SK-N-SH (cell line): ENCODE measurements at regions not wholly inside any gene's neighbourhood (a gene's known extent, or its start where the extent isn't known, plus 50 kb on each side); places are given as distances from the start of the nearest gene placed in this dataset.

ENCODE experiments used
- CTCF ChIA-PET: fragments of 300-600, 350-600 bp; formaldehyde crosslinking; extraction: SDS; loops from one replicate; lab custom pipeline; 2021; lab: Yijun Ruan, JAX
- POLR2A ChIA-PET: fragments of 350-600 bp; sonication (Branson Sonifier 250); formaldehyde crosslinking; extraction: SDS; loops from one replicate; lab custom pipeline; 2020; ENCODE audit warnings: antibody characterized with exemption, inconsistent platforms; lab: Yijun Ruan, JAX
- DNase-seq: peaks from one replicate; pipeline ENCODE4 v3.0.0; 2012
- H2AFZ ChIP-seq: fragments of 200-600 bp; sonication (generic); 2 replicates; pipeline ENCODE4 v1.8.1; 2016; ENCODE audit warnings: antibody characterized with exemption, mild to moderate bottlenecking, low read depth
- H3F3A ChIP-seq: fragments of 200-600 bp; sonication (generic); replicated peaks from 2 replicates; pipeline ENCODE3; 2016; ENCODE audit warnings: antibody characterized with exemption, mild to moderate bottlenecking; ENCODE audit not compliant: insufficient read depth
- H3K27ac ChIP-seq, 2 experiments: fragments of 200-500 bp in 1 of 2; fragments of 200-600 bp in 1 of 2; sonication (Bioruptor generic) in 1 of 2; sonication (generic), shearing (Covaris generic) in 1 of 2; 2 replicates each; pipeline versions ENCODE4 v1.5.1 to v1.6.1; 2014 to 2016; ENCODE audit warnings: low read depth in 2 of 2, inconsistent platforms in 1 of 2, low read length in 1 of 2, mild to moderate bottlenecking in 1 of 2, mixed read lengths in 1 of 2
- H3K27me3 ChIP-seq: fragments of 200-600 bp; sonication (generic), shearing (Covaris generic); 2 replicates; pipeline ENCODE4 v1.6.1; 2016; ENCODE audit warnings: mixed run types; ENCODE audit not compliant: insufficient read depth
- H3K36me3 ChIP-seq, 2 experiments: fragments of 200-500 bp in 1 of 2; fragments of 200-600 bp in 1 of 2; sonication (Bioruptor generic) in 1 of 2; sonication (generic) in 1 of 2; replicated peaks in 1 of 2; 2 replicates each; pipeline versions ENCODE3 to v1.5.1; 2014 to 2016; ENCODE audit warnings: low read length in 1 of 2, mild to moderate bottlenecking in 1 of 2; ENCODE audit not compliant: insufficient read depth in 2 of 2, control insufficient read depth in 1 of 2
- H3K4me1 ChIP-seq, 2 experiments: fragments of 200-500 bp in 1 of 2; fragments of 200-600 bp in 1 of 2; sonication (Bioruptor generic) in 1 of 2; sonication (generic), shearing (Covaris generic) in 1 of 2; 2 replicates each; pipeline versions ENCODE4 v1.5.1 to v1.6.1; 2014 to 2016; ENCODE audit warnings: low read depth in 1 of 2, low read length in 1 of 2, mixed run types in 1 of 2; ENCODE audit not compliant: insufficient read depth in 2 of 2, control insufficient read depth in 1 of 2
- H3K4me2 ChIP-seq: fragments of 200-600 bp; sonication (generic), shearing (Covaris generic); 2 replicates; pipeline ENCODE4 v1.6.1; 2017; ENCODE audit warnings: mixed run types
- H3K4me3 ChIP-seq, 2 experiments: fragments of 200-500 bp in 1 of 2; fragments of 200-600 bp in 1 of 2; sonication (Bioruptor generic) in 1 of 2; sonication (generic), shearing (Covaris generic) in 1 of 2; 2 replicates each; pipeline versions ENCODE4 v1.5.1 to v1.8.1; 2014 to 2016; ENCODE audit warnings: low read depth in 2 of 2, inconsistent platforms in 1 of 2, low read length in 1 of 2, mild to moderate bottlenecking in 1 of 2, mixed read lengths in 1 of 2, moderate library complexity in 1 of 2
- H3K79me2 ChIP-seq: fragments of 200-600 bp; sonication (generic); 2 replicates; pipeline ENCODE4 v1.8.1; 2017; ENCODE audit warnings: mild to moderate bottlenecking; ENCODE audit not compliant: insufficient read depth
- H3K9ac ChIP-seq: fragments of 200-600 bp; sonication (generic); 2 replicates; pipeline ENCODE4 v1.6.1; 2017; ENCODE audit warnings: mixed run types
- H3K9me2 ChIP-seq: fragments of 200-600 bp; sonication (generic); 2 replicates; pipeline ENCODE4 v1.6.1; 2017; ENCODE audit warnings: mixed run types
- H3K9me3 ChIP-seq: fragments of 200-600 bp; sonication (generic); 2 replicates; pipeline ENCODE4 v1.6.1; 2017; ENCODE audit warnings: mixed run types, mild to moderate bottlenecking, moderate library complexity
- H4K20me1 ChIP-seq: fragments of 200-600 bp; sonication (generic); 2 replicates; pipeline ENCODE4 v1.6.1; 2017; ENCODE audit warnings: mild to moderate bottlenecking, mixed run types; ENCODE audit not compliant: insufficient read depth
- CTCF ChIP-seq: fragments of 200-600 bp; sonication (generic); IDR thresholded peaks from 2 replicates; pipeline ENCODE4 v1.6.1; 2017; ENCODE audit warnings: antibody characterized with exemption, mild to moderate bottlenecking, moderate library complexity
- EP300 ChIP-seq, 2 experiments: IDR thresholded peaks; 2 replicates each; pipeline versions ENCODE4 v1.4.0 to v1.6.1; 2012; ENCODE audit warnings: borderline replicate concordance in 1 of 2, low read depth in 1 of 2, low read length in 1 of 2
- GABPA ChIP-seq: IDR thresholded peaks from 2 replicates; pipeline ENCODE4 v1.4.0; 2012; ENCODE audit warnings: low read depth, mild to moderate bottlenecking
- NFIC ChIP-seq: IDR thresholded peaks from 2 replicates; pipeline ENCODE4 v1.4.0; 2012; ENCODE audit warnings: borderline replicate concordance
- PBX3 ChIP-seq: IDR thresholded peaks from 2 replicates; pipeline ENCODE4; 2012
- REST ChIP-seq: IDR thresholded peaks from 2 replicates; pipeline ENCODE4 v1.6.1; 2012; ENCODE audit warnings: mild to moderate bottlenecking, low read depth, low read length, moderate library complexity
- TAF1 ChIP-seq: IDR thresholded peaks from 2 replicates; pipeline ENCODE4 v1.6.1; 2012; ENCODE audit warnings: low read depth, mild to moderate bottlenecking, low read length, moderate library complexity, borderline replicate concordance
- USF1 ChIP-seq: IDR thresholded peaks from 2 replicates; pipeline ENCODE4 v1.4.0; 2012; ENCODE audit warnings: low read depth, borderline replicate concordance
- USF2 ChIP-seq: fragments of 150-350 bp; IDR thresholded peaks from 2 replicates; pipeline ENCODE4 v1.6.1; 2017; ENCODE audit warnings: antibody characterized with exemption, low read length, low read depth, borderline replicate concordance
- YY1 ChIP-seq: IDR thresholded peaks from 2 replicates; pipeline ENCODE4 v1.4.0; 2012; ENCODE audit warnings: low read depth, mild to moderate bottlenecking
- WGBS: methylation state at CpG from one replicate; pipeline ENCODE4 v1.1.6; 2017; ENCODE audit warnings: low lambda C conversion rate; 5-methylcytosine and 5-hydroxymethylcytosine counted together

- CTCF ChIA-PET, result no interaction called here
- Histone ChIP-seq H3K79me2 (no peaks in the 10 kb centered on the region), H4K20me1 (no peaks in the 10 kb centered on the region), H3K9me2 (no peaks in the 10 kb centered on the region), H3K36me3 (no peaks in the 10 kb centered on the region), H3F3A (no peaks in the 10 kb centered on the region), H2AFZ (no peak overlapping the region), H3K4me3 (no peak overlapping the region), H3K9ac (no peak overlapping the region), H3K4me1 (no peaks in the 10 kb centered on the region), H3K4me2 (no peak overlapping the region), H3K9me3 (no peaks in the 10 kb centered on the region), H3K27me3 (no peaks in the 10 kb centered on the region), H3K27ac (no peak overlapping the region)
- 69% methylated on average over 2 of the region's 2 CpGs for WGBS
- DNase-seq, result no peak
- TF ChIP-seq USF1, result no peak
- no peak for TF ChIP-seq TAF1
- TF ChIP-seq USF2, result no peak
- no peak for TF ChIP-seq PBX3
- TF ChIP-seq CTCF, result no peak
- TF ChIP-seq REST, result no peak
- no peak for TF ChIP-seq NFIC
- no peak for TF ChIP-seq EP300 (IDR thresholded peaks at IDR 0.05; ENCODE audit: borderline replicate concordance in 1 of 2, low read depth in 1 of 2, low read length in 1 of 2)
- no peak for TF ChIP-seq YY1
- no peak for TF ChIP-seq GABPA
- POLR2A ChIA-PET, result no interaction called here
Observed at GRCh38 chr2:75333646-75334045, 134.3 kb upstream of the TACR1 start.
